GM04504 (cell line): ENCODE measurements at regions not wholly inside any gene's neighbourhood (a gene's known extent, or its start where the extent isn't known, plus 50 kb on each side); places are given as distances from the start of the nearest gene placed in this dataset.
A peak's percentile ranks its signal among the peaks of the same experiment; 100 is the strongest.
"Not testable (repeated sequence)": the region's sequence is repeated elsewhere in the genome, so short reads cannot be mapped to it uniquely, and the experiment has no call there.

Experiments
- DNase-seq: peaks from one replicate; pipeline ENCODE4 v3.0.0-alpha.2; 2012; ENCODE audit warnings: low read depth

- no peak for DNase-seq
Observed at GRCh38 chr5:124172389-124173003, 573.9 kb downstream of the ZNF608 start.

GRCh38 chr5:124168093-124168492, 578.3 kb downstream of the ZNF608 start:
- DNase-seq = not testable (repeated sequence)

- DNase-seq = no peak
Observed at GRCh38 chr5:124162767-124163532, 583.5 kb downstream of the ZNF608 start.

- DNase-seq = no peak
Observed at GRCh38 chr5:124161266-124161665, 585.2 kb downstream of the ZNF608 start.

GRCh38 chr5:124160265-124160664, 586.2 kb downstream of the ZNF608 start:
- DNase-seq = no peak

GRCh38 chr5:124157320-124157719, 589.1 kb downstream of the ZNF608 start:
- no peak for DNase-seq

- peak; percentile 1 for DNase-seq
Observed at GRCh38 chr5:124156415-124156996, 589.9 kb downstream of the ZNF608 start.

- no peak for DNase-seq
Observed at GRCh38 chr5:124154714-124155113, 591.7 kb downstream of the ZNF608 start.

- no peak for DNase-seq
Observed at GRCh38 chr5:124153588-124153987, 592.9 kb downstream of the ZNF608 start.

GRCh38 chr5:124148574-124148973, 597.9 kb downstream of the ZNF608 start:
- DNase-seq = no peak

GRCh38 chr5:124140060-124140459, 606.4 kb downstream of the ZNF608 start:
- DNase-seq = no peak

- DNase-seq = no peak
Observed at GRCh38 chr5:124139477-124139876, 607.0 kb downstream of the ZNF608 start.

- no peak for DNase-seq
Observed at GRCh38 chr5:124136609-124137008, 609.8 kb downstream of the ZNF608 start.

GRCh38 chr5:124134941-124135340, 611.5 kb downstream of the ZNF608 start:
- no peak for DNase-seq

- no peak for DNase-seq
Observed at GRCh38 chr5:124133406-124133805, 613.0 kb downstream of the ZNF608 start.

- no peak for DNase-seq
Observed at GRCh38 chr5:124132843-124133242, 613.6 kb downstream of the ZNF608 start.

- no peak for DNase-seq
Observed at GRCh38 chr5:124131466-124131865, 615.0 kb downstream of the ZNF608 start.

GRCh38 chr5:124130816-124131215, 615.6 kb downstream of the ZNF608 start:
- DNase-seq = no peak

GRCh38 chr5:124128867-124129266, 616.9 kb downstream of the CSNK1G3 start:
- no peak for DNase-seq

GRCh38 chr5:124126504-124127217, 614.7 kb downstream of the CSNK1G3 start:
- DNase-seq = no peak

GRCh38 chr5:124124711-124125229, 612.8 kb downstream of the CSNK1G3 start:
- no peak for DNase-seq

GRCh38 chr5:124121198-124121597, 609.2 kb downstream of the CSNK1G3 start:
- no peak for DNase-seq
